ENCODE measurements at regions not wholly inside any gene's neighbourhood (a gene's known extent, or its start where the extent isn't known, plus 50 kb on each side); places are given as distances from the start of the nearest gene placed in this dataset.
A peak's percentile ranks its signal among the peaks of the same experiment; 100 is the strongest.

DNA sequence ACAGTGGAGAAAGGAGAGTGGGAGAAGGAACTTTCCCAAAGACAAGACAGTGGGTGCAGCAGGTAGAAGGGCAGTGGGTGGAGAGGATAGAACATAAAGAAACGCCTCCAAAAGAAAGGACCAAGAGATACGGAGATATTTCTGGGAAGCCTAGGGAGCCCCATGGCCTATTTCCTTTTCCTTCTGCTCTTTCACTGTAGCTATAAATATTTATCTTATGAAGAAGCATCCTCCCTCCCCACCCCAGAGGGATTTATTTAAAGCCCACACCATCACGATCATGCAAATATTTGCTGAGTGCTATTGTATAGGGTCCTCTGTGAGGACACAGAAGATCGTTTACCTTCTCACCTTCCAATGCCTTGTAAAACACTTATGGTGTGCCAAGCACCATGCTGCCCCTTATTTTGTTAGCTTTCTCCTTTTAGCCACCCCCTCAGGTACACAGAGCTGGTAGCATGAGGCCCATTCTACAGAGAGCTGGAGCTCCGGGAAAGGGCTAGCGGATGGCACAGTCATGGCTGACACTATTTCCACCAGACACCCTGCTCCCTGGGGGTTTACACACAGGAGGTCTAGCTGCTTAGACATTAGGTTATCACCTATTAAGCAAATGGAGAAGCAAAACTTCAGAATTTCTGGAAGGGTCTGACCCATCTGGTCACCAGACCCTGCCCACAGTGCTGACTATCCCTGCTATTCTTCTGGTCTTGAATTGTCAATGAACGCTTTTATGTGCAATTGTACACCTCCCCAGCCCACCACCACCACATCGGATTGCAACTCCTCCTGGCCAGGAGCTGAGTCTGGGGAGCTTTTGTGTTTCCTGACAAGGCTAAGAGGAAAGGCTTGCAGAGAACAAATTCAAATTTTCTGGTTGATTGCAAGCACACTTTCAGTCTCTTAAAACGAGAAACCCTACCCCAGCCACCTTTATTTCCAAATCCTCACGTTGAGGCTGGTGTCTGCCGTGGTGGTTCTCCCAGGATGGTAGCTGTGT is 91.8 kb upstream of the KLF7 start:
- no peak for DNase-seq (ENCODE audit: low spot score)

DNA sequence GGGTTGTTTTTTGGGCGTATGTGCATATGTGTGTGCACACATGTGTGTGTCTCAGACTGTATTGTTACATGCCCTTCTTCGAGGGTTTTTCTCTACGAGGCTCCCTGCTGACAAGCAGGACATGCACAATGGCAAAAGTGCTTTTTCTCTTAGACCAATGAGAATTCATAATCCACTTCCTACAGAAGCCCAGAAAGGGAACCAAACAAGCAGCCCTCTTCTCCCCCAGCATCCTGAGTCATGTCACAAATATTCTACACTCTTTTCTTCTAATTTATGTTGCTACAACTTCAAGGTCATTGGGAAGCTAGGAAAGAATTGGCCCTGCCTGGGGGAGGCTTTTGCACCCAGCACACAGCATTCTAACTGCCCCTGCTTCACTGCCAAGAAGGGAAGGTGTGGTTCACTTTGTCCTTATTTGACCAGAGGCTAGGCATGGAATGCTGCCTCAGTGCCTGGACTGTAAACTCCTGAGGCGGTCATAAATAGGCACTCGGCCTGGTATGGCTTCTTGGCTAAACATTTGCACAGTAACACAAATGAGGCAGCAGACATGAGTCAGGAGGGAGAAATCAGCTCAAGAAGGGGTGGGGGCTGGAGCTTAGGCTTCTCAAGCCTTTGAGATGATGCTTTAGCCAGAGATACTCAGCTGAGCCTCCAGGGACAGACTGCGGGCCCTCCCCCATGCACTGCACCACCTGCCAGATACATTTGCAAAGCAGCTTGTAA is 92.7 kb upstream of the KLF7 start:
- DNase-seq (ENCODE audit: low spot score), result peak; percentile 70

- DNase-seq (ENCODE audit: low spot score), result no peak
Observed at GRCh38 chr2:207260021-207260420, 94.3 kb upstream of the KLF7 start.

GRCh38 chr2:207260947-207261346 is 95.2 kb upstream of the KLF7 start:
- no peak for DNase-seq (ENCODE audit: low spot score)

- DNase-seq (ENCODE audit: low spot score), result no peak
Observed at GRCh38 chr2:207264310-207264709, 98.6 kb upstream of the KLF7 start.

- no peak for DNase-seq (ENCODE audit: low spot score)
Observed at GRCh38 chr2:207265332-207265731, 99.6 kb upstream of the KLF7 start.

GRCh38 chr2:207265869-207266268 is 100.1 kb upstream of the KLF7 start:
- no peak for DNase-seq (ENCODE audit: low spot score)

- no peak for DNase-seq (ENCODE audit: low spot score)
Observed at GRCh38 chr2:207266648-207267047, 100.9 kb upstream of the KLF7 start.

- no peak for DNase-seq (ENCODE audit: low spot score)
Observed at GRCh38 chr2:207269038-207269437, 103.3 kb upstream of the KLF7 start.

GRCh38 chr2:207274530-207275189 is 108.9 kb upstream of the KLF7 start:
- DNase-seq (ENCODE audit: low spot score), result no peak

DNA sequence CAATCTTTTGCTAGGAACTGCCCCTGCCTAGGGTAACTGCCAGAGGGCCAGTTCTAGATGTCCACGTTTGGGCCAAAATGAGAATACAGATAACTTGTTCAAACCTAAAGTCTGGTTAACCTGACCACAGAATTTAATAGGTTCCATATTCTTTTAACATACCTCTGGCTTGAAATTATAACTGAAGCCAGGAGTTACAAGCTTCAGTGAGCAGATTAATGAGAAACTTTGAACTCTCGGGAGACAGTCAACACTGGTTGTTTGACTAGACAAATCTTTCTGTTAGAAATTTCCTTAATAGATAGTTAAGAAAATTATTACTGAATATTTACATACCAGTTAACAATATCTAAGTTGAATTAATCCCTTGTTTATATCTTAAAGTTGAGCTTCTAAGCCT is 110.0 kb upstream of the KLF7 start:
- no peak for DNase-seq (ENCODE audit: low spot score)

DNA sequence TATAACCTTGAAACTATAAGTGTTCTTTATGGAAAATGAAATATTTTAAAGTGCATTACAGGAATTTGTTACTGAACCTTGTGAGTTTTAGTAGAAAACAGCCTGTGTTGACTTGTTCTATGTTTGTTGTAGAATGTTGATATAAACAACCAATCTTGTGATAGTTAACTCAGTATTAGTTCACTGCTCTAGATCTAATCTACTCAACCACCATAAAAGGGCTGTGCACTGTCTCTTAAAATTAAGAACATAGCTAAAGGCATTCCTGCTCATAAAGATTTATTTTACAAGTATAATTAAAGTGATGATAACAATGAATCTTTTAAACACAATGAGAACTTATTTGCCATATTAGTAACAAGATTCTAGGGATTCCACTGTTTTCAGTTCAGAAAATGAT is 110.5 kb upstream of the KLF7 start:
- no peak for DNase-seq (ENCODE audit: low spot score)

GRCh38 chr2:207276858-207277257 is 111.1 kb upstream of the KLF7 start:
- no peak for DNase-seq (ENCODE audit: low spot score)

DNA sequence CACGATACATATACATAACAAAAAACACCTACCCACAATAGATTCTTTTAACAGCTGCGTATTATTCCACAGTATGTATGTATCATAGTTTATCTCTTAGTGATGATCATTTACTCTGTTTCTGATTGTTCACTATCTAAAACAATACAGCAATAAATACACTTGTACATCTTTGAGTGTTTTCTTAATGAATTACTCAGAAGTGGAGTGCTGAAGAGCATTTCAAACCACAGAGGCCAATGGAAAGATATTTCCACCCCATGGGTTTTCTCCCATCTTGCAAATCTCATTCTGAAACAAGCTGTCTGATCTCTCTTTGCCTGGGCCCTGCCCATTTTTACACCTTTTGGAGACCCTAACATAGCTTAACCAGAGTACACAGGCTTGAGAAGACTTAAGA is 113.8 kb upstream of the KLF7 start:
- no peak for DNase-seq (ENCODE audit: low spot score)

DNA sequence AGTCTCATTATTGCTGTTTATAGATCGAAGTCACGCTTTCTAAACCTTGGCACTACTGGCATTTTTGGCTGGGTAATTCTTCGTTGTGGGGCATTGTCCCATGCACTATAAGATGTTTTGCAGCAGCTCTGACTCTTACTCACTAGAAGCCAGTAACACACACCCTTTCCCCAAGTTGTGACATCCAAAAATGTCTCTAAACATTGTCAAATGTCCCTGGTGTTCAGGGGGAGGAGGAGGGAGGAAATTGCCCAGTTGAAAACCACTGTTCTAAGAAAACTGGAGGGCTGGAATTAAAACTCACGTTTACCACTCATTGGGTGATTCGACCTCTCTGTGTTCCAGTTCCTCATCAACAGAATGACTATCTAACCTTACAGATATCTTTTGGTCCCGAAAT is 115.7 kb upstream of the KLF7 start:
- DNase-seq (ENCODE audit: low spot score), result no peak

DNA sequence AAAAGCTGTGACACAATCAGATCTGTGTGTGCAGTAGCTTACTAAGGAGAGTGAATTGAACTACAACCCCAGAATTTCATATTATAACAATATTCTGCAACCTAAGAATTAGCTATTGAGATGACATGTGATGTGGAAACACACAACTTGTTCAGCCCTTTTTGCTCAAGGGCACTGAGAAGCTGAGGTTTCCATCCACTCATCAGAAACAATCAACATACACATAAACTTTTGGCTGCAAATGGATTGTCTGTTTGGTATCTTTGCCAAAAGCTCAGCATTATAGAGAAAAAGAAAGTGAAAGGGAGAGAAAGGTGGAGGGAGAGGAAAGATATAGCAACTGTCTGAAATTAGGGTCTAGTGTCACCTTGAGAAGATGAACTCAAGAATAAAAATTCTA is 117.2 kb upstream of the KLF7 start:
- DNase-seq (ENCODE audit: low spot score), result no peak

DNA sequence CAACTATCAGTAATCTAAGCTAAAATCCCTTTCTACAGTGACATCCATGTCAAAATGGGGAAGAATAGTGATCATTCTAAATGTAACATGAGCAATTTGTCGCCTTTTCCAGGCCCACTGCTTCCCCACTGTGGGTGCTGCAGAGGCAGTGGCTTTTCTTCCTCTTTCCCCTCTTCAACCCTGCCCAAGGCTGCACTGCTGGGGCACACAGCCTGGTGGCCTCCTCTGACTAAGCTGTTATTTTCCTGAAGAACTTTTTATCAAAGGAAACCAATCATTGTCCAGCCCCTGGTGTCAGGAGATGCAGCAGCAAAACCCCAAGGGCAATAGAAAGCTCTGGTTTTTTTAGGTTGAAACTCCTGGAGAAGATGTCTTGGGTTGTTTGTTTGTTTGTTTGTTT is 117.6 kb upstream of the KLF7 start:
- no peak for DNase-seq (ENCODE audit: low spot score)

DNA sequence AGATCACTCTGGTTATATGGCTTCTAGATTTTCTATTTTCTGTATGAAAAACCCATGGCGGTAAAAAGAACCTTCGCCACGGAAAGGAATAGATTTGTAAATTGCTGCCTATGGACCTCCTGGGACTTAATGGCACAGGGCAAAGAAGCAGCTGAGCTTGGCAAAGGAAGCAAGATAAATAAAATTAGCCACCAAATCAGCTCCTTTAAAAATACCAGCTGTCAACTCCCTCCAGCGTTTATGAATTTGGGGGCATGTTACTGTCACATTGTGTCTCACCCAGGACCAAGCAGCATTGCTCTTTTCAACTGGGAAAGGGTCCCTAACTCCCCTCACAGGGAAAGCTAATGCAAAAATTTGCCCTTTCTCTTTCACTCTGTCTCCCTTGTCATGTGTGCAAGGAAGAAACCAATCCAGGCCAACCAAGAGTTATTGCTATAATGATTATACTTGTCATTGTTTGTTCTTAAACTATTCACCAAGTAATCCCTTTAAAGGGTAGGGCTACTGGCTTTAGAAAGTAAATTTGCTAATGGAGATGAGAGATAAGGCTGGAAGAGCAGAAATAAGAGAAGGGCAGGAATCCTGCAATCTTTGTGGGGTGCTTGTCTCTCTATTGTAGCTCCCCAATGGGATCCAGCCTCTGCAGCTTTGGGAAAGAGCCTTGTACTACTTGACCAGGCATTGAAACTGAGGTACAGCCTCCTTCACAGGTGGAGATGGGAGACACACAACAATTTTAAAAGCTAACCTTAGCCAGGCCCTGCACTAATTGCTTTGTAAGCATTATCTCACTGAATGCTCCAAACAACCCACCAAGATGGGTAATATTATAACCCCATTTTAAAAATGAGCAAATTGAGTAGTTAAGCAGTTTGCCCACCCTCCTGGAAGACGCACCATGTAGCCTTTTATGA is 119.1 kb upstream of the KLF7 start:
- DNase-seq (ENCODE audit: low spot score), result no peak

DNA sequence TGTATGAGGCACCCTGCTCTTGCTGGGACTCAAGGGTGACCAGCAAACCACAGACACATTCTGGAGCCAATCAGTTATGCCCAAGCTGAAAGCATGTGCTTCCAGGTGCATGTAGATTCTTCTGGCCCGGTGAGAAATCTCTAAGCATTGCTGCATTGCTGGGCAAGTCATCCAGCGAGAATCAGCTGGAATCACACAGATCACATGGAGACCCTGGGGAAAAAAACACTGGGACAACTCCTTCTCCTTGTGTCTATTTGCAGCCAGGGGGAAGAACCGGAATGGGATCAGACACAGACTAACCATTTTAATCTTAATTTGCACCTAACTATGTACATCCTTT is 119.7 kb upstream of the KLF7 start:
- no peak for DNase-seq (ENCODE audit: low spot score)

- DNase-seq (ENCODE audit: low spot score), result no peak
Observed at GRCh38 chr2:207286106-207286505, 120.4 kb upstream of the KLF7 start.

DNA sequence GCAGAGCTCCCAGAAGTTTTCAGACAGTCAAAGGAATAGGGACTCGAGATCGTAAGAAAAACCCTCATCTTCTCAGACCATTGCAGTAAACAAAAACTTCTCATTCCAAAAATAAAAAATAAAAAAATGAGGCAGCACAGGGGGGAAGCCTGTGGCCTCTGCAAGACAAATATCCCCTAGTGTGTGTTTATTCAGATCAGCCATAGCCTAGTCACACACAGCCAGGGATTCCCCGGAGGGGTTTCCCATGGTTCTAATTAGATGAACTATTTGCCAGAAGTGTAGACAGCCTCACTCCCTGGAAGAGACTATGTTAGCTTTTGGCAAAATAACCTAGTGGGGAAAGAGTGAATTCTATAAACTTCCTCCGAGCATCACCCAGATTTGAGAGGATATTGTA is 122.9 kb upstream of the KLF7 start:
- DNase-seq (ENCODE audit: low spot score), result no peak

Data from ureter (tissue), 1 donor.